ENCODE measurements at regions not wholly inside any gene's neighbourhood (a gene's known extent, or its start where the extent isn't known, plus 50 kb on each side); places are given as distances from the start of the nearest gene placed in this dataset.
"Not testable (repeated sequence)": the region's sequence is repeated elsewhere in the genome, so short reads cannot be mapped to it uniquely, and the experiment has no call there.

GRCh38 chr18:66252703-66253102 is 351.2 kb downstream of the CDH19 start:
- Mint-ChIP-seq H3K27me3 (no peaks in the 10 kb centered on the region), H3K9me3 (peaks cover 3% of the 10 kb centered on the region), H3K27ac (no peak overlapping the region), H3K4me1 (ENCODE audit: low read depth) (no peaks in the 10 kb centered on the region), H3K36me3 (no peaks in the 10 kb centered on the region), H3K4me3 (no peak overlapping the region)
- ChIA-PET CTCF (no interaction called here), POLR2A (no interaction called here)
- no peak for DNase-seq
- intact Hi-C loops (cut with micrococcal nuclease) = no loop called here

GRCh38 chr18:66235206-66235605 is 368.7 kb downstream of the CDH19 start:
- H3K27me3 Mint-ChIP-seq = no peaks in the 10 kb centered on the region
- H3K4me3 Mint-ChIP-seq = no peak overlapping the region
- ChIA-PET CTCF (no interaction called here), POLR2A (no interaction called here)
- intact Hi-C loops (cut with micrococcal nuclease) = no loop called here
- no peaks in the 10 kb centered on the region for H3K36me3 Mint-ChIP-seq
- no peak for DNase-seq
- peaks cover 5% of the 10 kb centered on the region for H3K9me3 Mint-ChIP-seq
- no peak overlapping the region for H3K27ac Mint-ChIP-seq
- no peaks in the 10 kb centered on the region for H3K4me1 Mint-ChIP-seq (ENCODE audit: low read depth)

GRCh38 chr18:66226782-66227181 is 377.1 kb downstream of the CDH19 start:
- Mint-ChIP-seq H3K9me3 (peaks cover 6% of the 10 kb centered on the region), H3K4me1 (ENCODE audit: low read depth) (no peaks in the 10 kb centered on the region), H3K27me3 (no peaks in the 10 kb centered on the region), H3K4me3 (no peak overlapping the region), H3K27ac (no peak overlapping the region), H3K36me3 (no peaks in the 10 kb centered on the region)
- POLR2A ChIA-PET = no interaction called here
- CTCF ChIA-PET = no interaction called here
- DNase-seq = no peak
- intact Hi-C loops (cut with micrococcal nuclease) = no loop called here

DNA sequence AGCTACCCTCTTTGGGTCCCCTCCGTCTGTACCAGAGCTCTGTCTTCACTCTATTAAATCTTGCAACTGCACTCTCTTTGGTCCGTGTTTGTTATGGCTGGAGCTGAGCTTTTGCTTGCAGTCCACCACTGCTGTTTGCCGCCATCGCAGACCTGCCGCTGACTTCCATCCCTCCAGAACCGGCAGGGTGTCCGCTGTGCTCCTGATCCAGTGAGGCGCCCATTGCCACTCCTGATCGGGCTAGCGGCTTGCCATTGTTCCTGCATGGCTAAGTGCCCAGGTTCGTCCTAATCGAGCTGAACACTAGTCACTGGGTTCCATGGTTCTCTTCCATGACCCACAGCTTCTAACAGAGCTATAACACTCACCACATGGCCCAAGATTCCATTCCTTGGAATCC is 380.6 kb downstream of the CDH19 start:
- H3K4me1 Mint-ChIP-seq (ENCODE audit: low read depth); CTCF ChIA-PET; H3K27me3 Mint-ChIP-seq; POLR2A ChIA-PET; H3K27ac Mint-ChIP-seq; H3K4me3 Mint-ChIP-seq; H3K36me3 Mint-ChIP-seq; intact Hi-C loops (cut with micrococcal nuclease); DNase-seq: not testable (repeated sequence)
- peaks cover 11% of the 10 kb centered on the region for H3K9me3 Mint-ChIP-seq

DNA sequence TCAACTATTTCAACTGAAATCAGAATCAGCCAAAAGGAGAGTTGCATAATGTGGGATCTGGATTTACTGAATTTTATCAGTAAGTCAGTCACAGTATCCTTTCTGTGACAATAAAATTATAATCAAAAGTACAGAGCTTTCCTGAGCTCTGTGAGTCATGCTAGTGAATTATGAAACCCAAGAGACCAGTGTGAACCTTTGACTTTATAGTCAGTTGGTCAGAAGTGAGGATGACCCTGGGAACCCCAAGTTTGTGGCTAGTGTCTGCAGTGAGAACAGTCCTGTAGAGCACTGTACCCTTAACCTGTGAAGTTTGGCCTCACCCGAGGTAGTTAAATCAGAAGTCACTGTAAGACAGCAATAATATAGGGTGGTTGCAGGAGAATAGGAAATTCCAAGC is 381.7 kb downstream of the CDH19 start:
- no peaks in the 10 kb centered on the region for H3K27me3 Mint-ChIP-seq
- H3K4me1 Mint-ChIP-seq (ENCODE audit: low read depth) = no peaks in the 10 kb centered on the region
- H3K9me3 Mint-ChIP-seq = peaks cover 11% of the 10 kb centered on the region
- H3K4me3 Mint-ChIP-seq = no peak overlapping the region
- DNase-seq = no peak
- H3K36me3 Mint-ChIP-seq = no peaks in the 10 kb centered on the region
- POLR2A ChIA-PET = no interaction called here
- H3K27ac Mint-ChIP-seq = no peak overlapping the region
- intact Hi-C loops (cut with micrococcal nuclease) = no loop called here
- CTCF ChIA-PET = no interaction called here

- Mint-ChIP-seq H3K4me1 (ENCODE audit: low read depth) (no peaks in the 10 kb centered on the region), H3K9me3 (peaks cover 11% of the 10 kb centered on the region), H3K27me3 (no peaks in the 10 kb centered on the region), H3K36me3 (no peaks in the 10 kb centered on the region), H3K4me3 (no peak overlapping the region), H3K27ac (no peak overlapping the region)
- CTCF ChIA-PET = no interaction called here
- no peak for DNase-seq
- intact Hi-C loops (cut with micrococcal nuclease) = no loop called here
- POLR2A ChIA-PET = no interaction called here
Measured at GRCh38 chr18:66219817-66220216, 384.1 kb downstream of the CDH19 start.

DNA sequence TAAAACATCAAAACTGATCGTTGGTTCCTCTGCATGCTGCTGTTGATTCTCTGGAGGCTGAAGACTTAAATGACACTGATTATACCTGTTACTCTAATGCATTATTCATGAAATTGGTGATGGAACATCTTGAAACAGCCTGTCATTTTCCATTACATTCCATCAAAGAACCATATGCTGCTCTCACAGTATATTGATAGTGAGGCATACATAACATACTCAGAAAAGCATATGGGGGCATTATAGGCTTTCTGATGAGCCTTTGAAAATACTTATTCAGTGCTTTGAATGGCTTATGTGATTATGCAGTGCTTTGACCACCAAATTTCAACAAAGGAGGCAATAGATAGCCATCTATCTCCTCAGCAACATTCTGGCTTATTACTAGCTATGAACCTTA is 392.1 kb downstream of the CDH19 start:
- CTCF ChIA-PET = no interaction called here
- intact Hi-C loops (cut with micrococcal nuclease) = no loop called here

GRCh38 chr18:66210875-66211274 is 393.0 kb downstream of the CDH19 start:
- Mint-ChIP-seq H3K36me3 (no peaks in the 10 kb centered on the region), H3K4me1 (ENCODE audit: low read depth) (no peaks in the 10 kb centered on the region), H3K4me3 (no peak overlapping the region), H3K9me3 (peaks cover 2% of the 10 kb centered on the region), H3K27ac (no peak overlapping the region), H3K27me3 (no peaks in the 10 kb centered on the region)
- POLR2A ChIA-PET = no interaction called here
- CTCF ChIA-PET = no interaction called here
- intact Hi-C loops (cut with micrococcal nuclease) = no loop called here
- no peak for DNase-seq

More for the DNA sequence above, 392.1 kb downstream of the CDH19 start:
- DNase-seq = no peak
- Mint-ChIP-seq H3K4me1 (ENCODE audit: low read depth) (no peaks in the 10 kb centered on the region), H3K27ac (no peak overlapping the region), H3K36me3 (no peaks in the 10 kb centered on the region), H3K27me3 (no peaks in the 10 kb centered on the region), H3K4me3 (no peak overlapping the region), H3K9me3 (peaks cover 2% of the 10 kb centered on the region)
- POLR2A ChIA-PET = no interaction called here

DNA sequence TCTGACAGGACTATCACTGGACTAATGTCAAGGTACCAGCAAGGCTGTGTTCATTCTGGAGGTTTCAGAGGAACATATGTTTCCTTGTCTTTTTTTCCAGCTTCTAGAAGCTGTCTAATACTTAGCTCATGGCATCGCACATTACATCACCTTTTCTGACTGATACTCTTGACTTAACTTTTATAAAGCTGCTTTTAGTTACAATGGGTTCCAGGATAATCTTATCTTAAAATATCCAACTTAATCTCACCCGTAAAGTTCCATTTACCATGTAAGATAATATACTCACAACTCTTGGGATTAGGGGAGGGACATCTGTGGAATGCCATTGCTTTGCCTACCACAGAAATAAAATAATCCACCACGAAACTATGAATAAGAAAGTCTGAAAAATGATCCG is 394.2 kb downstream of the CDH19 start:
- ChIA-PET POLR2A (no interaction called here), CTCF (no interaction called here)
- peaks cover 2% of the 10 kb centered on the region for H3K9me3 Mint-ChIP-seq
- no peaks in the 10 kb centered on the region for H3K4me1 Mint-ChIP-seq (ENCODE audit: low read depth)
- no peak for DNase-seq
- intact Hi-C loops (cut with micrococcal nuclease) = no loop called here
- no peaks in the 10 kb centered on the region for H3K36me3 Mint-ChIP-seq
- no peak overlapping the region for H3K27ac Mint-ChIP-seq
- no peaks in the 10 kb centered on the region for H3K27me3 Mint-ChIP-seq
- no peak overlapping the region for H3K4me3 Mint-ChIP-seq

DNA sequence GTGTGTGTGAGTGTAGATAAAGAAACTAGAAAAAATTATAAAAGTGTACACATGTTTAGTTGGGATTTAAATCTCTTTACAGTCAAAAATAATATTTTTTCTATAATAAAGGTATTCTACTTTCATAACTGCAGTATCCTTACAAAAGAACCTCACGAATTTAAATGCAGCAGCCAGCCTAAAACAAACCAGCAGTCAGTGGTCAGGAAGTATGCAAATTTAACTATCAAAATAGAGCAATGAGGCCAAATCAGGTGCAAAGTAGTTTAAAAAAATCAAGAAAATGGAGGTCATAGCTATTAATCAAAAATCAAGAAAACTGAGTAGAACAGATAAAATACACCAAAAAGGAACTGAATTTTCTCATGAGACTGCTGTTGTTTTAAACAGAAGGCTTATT is 407.1 kb downstream of the CDH19 start:
- intact Hi-C loops (cut with micrococcal nuclease) = no loop called here
- ChIA-PET POLR2A (no interaction called here), CTCF (no interaction called here)
- Mint-ChIP-seq H3K9me3 (peaks cover 8% of the 10 kb centered on the region), H3K36me3 (no peaks in the 10 kb centered on the region), H3K27me3 (no peaks in the 10 kb centered on the region), H3K4me3 (no peak overlapping the region), H3K4me1 (ENCODE audit: low read depth) (no peaks in the 10 kb centered on the region), H3K27ac (no peak overlapping the region)
- DNase-seq = no peak

DNA sequence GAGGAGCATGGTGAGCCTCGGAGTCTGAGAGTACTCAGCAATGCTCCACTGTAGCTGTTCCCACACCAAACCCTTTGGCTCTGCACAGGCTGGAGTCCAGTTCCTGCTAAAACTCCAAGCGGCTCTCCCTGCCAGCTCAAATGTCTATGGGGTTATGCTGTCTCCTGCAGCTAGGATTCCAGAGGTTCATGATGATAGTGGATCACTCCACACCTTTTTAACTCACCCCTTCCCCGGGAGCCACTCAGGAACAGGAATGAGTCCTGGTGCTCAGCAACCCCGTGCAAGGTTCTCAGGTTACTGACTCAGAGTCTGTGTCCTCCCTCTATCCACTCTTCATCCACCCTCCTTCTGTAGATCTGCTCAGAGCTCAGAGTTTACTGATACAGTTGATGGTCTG is 410.0 kb downstream of the CDH19 start:
- Mint-ChIP-seq H3K9me3 (peaks cover 14% of the 10 kb centered on the region), H3K4me3 (no peak overlapping the region), H3K36me3 (no peaks in the 10 kb centered on the region), H3K27ac (no peak overlapping the region), H3K27me3 (no peaks in the 10 kb centered on the region), H3K4me1 (ENCODE audit: low read depth) (no peaks in the 10 kb centered on the region)
- intact Hi-C loops (cut with micrococcal nuclease) = no loop called here
- POLR2A ChIA-PET = no interaction called here
- CTCF ChIA-PET = no interaction called here
- DNase-seq = no peak

GRCh38 chr18:66193394-66193793 is 410.5 kb downstream of the CDH19 start:
- H3K4me3 Mint-ChIP-seq = no peak overlapping the region
- intact Hi-C loops (cut with micrococcal nuclease) = no loop called here
- POLR2A ChIA-PET = no interaction called here
- no peaks in the 10 kb centered on the region for H3K36me3 Mint-ChIP-seq
- H3K9me3 Mint-ChIP-seq = peaks cover 19% of the 10 kb centered on the region
- CTCF ChIA-PET = no interaction called here
- H3K27me3 Mint-ChIP-seq = no peaks in the 10 kb centered on the region
- H3K27ac Mint-ChIP-seq = no peak overlapping the region
- no peak for DNase-seq
- H3K4me1 Mint-ChIP-seq (ENCODE audit: low read depth) = no peaks in the 10 kb centered on the region

GRCh38 chr18:66168685-66169235 is 417.9 kb downstream of the CDH7 start:
- Mint-ChIP-seq H3K27me3 (no peaks in the 10 kb centered on the region), H3K27ac (no peak overlapping the region), H3K4me3 (no peak overlapping the region), H3K4me1 (ENCODE audit: low read depth) (no peaks in the 10 kb centered on the region), H3K36me3 (no peaks in the 10 kb centered on the region), H3K9me3 (peaks cover 6% of the 10 kb centered on the region)
- DNase-seq = no peak
- intact Hi-C loops (cut with micrococcal nuclease) = no loop called here
- POLR2A ChIA-PET = no interaction called here
- CTCF ChIA-PET = no interaction called here
